DOHH2 (cell line): ENCODE measurements at regions not wholly inside any gene's neighbourhood (a gene's known extent, or its start where the extent isn't known, plus 50 kb on each side); places are given as distances from the start of the nearest gene placed in this dataset.

Source experiments
- H3F3A ChIP-seq: fragments of 200-600 bp; sonication (generic), shearing (Covaris generic); 2 replicates; pipeline ENCODE4 v1.6.0; 2016; ENCODE audit warnings: antibody characterized with exemption, mild to moderate bottlenecking; ENCODE audit not compliant: control insufficient read depth, insufficient read depth
- H3K27ac ChIP-seq: fragments of 200-600 bp; sonication (generic); 2 replicates; pipeline ENCODE4 v1.5.1; 2014; ENCODE audit warnings: low read depth, mild to moderate bottlenecking, low read length, moderate library complexity
- H3K27me3 ChIP-seq: fragments of 200-600 bp; sonication (generic); 2 replicates; pipeline ENCODE4 v1.6.1; 2014; ENCODE audit warnings: mild to moderate bottlenecking, low read length, mixed read lengths; ENCODE audit not compliant: control insufficient read depth
- H3K36me3 ChIP-seq: fragments of 200-600 bp; sonication (generic); 2 replicates; pipeline ENCODE4 v1.6.1; 2014; ENCODE audit warnings: mild to moderate bottlenecking, low read length, moderate library complexity, mixed read lengths; ENCODE audit not compliant: control insufficient read depth
- H3K4me1 ChIP-seq: fragments of 200-600 bp; sonication (generic); 2 replicates; pipeline ENCODE4 v1.6.1; 2014; ENCODE audit warnings: mild to moderate bottlenecking, low read length, mixed read lengths; ENCODE audit not compliant: control insufficient read depth
- H3K4me2 ChIP-seq: fragments of 200-600 bp; sonication (generic); 2 replicates; pipeline ENCODE4 v1.6.0; 2014; ENCODE audit warnings: mild to moderate bottlenecking, low read length, moderate library complexity
- H3K4me3 ChIP-seq: fragments of 200-600 bp; sonication (generic); 2 replicates; pipeline ENCODE4 v1.5.1; 2014; ENCODE audit warnings: mild to moderate bottlenecking, low read length, mixed read lengths
- H3K79me2 ChIP-seq: fragments of 200-600 bp; sonication (generic); 2 replicates; pipeline ENCODE4 v1.6.1; 2014; ENCODE audit warnings: mild to moderate bottlenecking, low read length, mixed read lengths; ENCODE audit not compliant: control insufficient read depth
- H3K9me2 ChIP-seq: fragments of 200-600 bp; sonication (generic); replicated peaks from 2 replicates; pipeline ENCODE4 v1.6.1; 2014; ENCODE audit warnings: mild to moderate bottlenecking, low read length, mixed read lengths; ENCODE audit not compliant: control insufficient read depth
- H3K9me3 ChIP-seq: fragments of 200-600 bp; sonication (generic); 2 replicates; pipeline ENCODE4 v1.6.1; 2014; ENCODE audit warnings: antibody characterized with exemption, low read length, mixed read lengths; ENCODE audit not compliant: control insufficient read depth, insufficient read depth
- H4K20me1 ChIP-seq: fragments of 200-600 bp; sonication (generic); 2 replicates; pipeline ENCODE4 v1.6.0; 2014; ENCODE audit warnings: low read depth, mild to moderate bottlenecking, antibody characterized with exemption, low read length, moderate library complexity; ENCODE audit not compliant: control insufficient read depth, insufficient read depth
- EZH2phosphoT487 ChIP-seq: fragments of 200-600 bp; sonication (generic); IDR thresholded peaks from 2 replicates; pipeline ENCODE4 v1.6.1; 2017; ENCODE audit warnings: borderline replicate concordance, mild to moderate bottlenecking, antibody characterized with exemption, low read length, moderate library complexity, mixed read lengths
- TF ChIP-seq, protein P1 (sequence below): fragments of 200-600 bp; sonication (generic); IDR thresholded peaks from one replicate; pipeline ENCODE4 v1.5.1; 2014; ENCODE audit warnings: antibody characterized with exemption, mild to moderate bottlenecking, low read depth, low read length; ENCODE audit not compliant: poor library complexity, severe bottlenecking

DNA sequence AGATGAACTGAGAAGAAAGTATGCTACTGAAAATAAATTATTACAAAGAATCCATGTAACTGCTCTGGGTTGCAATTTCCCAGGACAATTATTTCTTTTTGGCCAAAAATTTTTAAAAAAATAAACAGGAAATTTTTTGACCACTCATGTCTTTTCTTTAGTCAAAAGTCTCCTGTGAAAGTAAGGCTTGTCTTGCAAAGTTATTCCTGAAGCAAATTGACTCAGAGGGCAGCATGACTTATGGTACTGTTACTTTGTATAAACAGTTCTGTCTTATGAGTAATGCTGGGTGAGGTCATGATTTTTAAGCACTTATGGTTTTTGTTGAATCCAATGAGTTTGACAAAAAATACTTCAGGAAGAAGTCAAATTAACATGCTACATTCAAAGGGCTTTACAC lies 292.8 kb upstream of the ARSJ start:
- Histone ChIP-seq H4K20me1 (no peaks in the 10 kb centered on the region), H3K27me3 (no peaks in the 10 kb centered on the region), H3K4me3 (no peak overlapping the region), H3K4me1 (no peaks in the 10 kb centered on the region), H3K4me2 (no peak overlapping the region), H3K27ac (no peak overlapping the region), H3K9me2 (no peaks in the 10 kb centered on the region), H3F3A (no peaks in the 10 kb centered on the region), H3K79me2 (no peaks in the 10 kb centered on the region), H3K36me3 (no peaks in the 10 kb centered on the region), H3K9me3 (no peaks in the 10 kb centered on the region)
- no peak for TF ChIP-seq EZH2phosphoT487
- TF ChIP-seq, protein P1, sequence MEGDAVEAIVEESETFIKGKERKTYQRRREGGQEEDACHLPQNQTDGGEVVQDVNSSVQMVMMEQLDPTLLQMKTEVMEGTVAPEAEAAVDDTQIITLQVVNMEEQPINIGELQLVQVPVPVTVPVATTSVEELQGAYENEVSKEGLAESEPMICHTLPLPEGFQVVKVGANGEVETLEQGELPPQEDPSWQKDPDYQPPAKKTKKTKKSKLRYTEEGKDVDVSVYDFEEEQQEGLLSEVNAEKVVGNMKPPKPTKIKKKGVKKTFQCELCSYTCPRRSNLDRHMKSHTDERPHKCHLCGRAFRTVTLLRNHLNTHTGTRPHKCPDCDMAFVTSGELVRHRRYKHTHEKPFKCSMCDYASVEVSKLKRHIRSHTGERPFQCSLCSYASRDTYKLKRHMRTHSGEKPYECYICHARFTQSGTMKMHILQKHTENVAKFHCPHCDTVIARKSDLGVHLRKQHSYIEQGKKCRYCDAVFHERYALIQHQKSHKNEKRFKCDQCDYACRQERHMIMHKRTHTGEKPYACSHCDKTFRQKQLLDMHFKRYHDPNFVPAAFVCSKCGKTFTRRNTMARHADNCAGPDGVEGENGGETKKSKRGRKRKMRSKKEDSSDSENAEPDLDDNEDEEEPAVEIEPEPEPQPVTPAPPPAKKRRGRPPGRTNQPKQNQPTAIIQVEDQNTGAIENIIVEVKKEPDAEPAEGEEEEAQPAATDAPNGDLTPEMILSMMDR, result no peak

DNA sequence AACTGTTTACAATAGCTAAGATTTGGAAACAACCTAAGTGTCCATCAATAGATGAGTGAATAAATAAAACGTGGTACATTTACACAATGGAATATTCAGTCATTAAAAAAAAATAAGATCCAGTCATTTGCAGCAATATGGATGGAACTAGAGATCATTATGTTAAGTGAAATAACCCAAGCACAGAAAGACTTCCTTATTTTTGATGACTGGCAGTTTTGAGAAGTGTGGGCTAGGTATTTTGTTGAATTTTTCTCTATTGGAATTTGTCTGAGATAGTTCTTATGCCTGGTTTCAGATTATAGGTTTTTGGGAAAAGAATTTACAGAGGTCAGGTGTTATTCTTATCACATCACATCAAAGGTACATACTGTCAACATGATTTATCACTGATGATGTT lies 293.8 kb upstream of the ARSJ start:
- TF ChIP-seq, protein P1, result no peak
- TF ChIP-seq EZH2phosphoT487, result no peak
- Histone ChIP-seq H3K9me2 (no peaks in the 10 kb centered on the region), H3F3A (no peaks in the 10 kb centered on the region), H3K36me3 (no peaks in the 10 kb centered on the region), H3K27me3 (no peaks in the 10 kb centered on the region), H3K4me3 (no peak overlapping the region), H3K4me2 (no peak overlapping the region), H4K20me1 (no peaks in the 10 kb centered on the region), H3K27ac (no peak overlapping the region), H3K79me2 (no peaks in the 10 kb centered on the region), H3K9me3 (no peaks in the 10 kb centered on the region), H3K4me1 (no peaks in the 10 kb centered on the region)

DNA sequence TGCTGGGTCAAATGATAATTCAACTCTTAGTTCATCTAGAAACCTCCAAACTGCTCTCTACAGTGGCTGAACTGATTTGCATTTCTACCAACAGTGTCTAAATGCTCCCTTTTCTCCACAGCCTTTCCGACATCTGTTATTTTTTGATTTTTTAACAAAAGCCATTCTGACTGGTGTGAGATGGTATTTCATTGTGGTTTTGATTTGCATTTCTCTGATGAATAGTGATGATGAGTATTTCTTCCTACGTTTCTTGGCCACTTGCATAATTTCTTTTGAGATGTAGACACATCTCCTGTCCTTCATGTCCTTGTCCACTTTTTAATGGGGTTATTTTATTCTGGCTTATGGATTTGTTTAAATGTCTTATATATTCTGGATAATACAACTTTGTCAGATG lies 298.2 kb upstream of the ARSJ start:
- Histone ChIP-seq H3F3A (no peaks in the 10 kb centered on the region), H3K79me2 (no peaks in the 10 kb centered on the region), H3K27ac (no peak overlapping the region), H3K9me2 (no peaks in the 10 kb centered on the region), H4K20me1 (no peaks in the 10 kb centered on the region), H3K4me1 (no peaks in the 10 kb centered on the region), H3K9me3 (no peaks in the 10 kb centered on the region), H3K4me3 (no peak overlapping the region), H3K4me2 (no peak overlapping the region), H3K27me3 (no peaks in the 10 kb centered on the region), H3K36me3 (no peaks in the 10 kb centered on the region)
- no peak for TF ChIP-seq EZH2phosphoT487
- TF ChIP-seq, protein P1, result no peak

DNA sequence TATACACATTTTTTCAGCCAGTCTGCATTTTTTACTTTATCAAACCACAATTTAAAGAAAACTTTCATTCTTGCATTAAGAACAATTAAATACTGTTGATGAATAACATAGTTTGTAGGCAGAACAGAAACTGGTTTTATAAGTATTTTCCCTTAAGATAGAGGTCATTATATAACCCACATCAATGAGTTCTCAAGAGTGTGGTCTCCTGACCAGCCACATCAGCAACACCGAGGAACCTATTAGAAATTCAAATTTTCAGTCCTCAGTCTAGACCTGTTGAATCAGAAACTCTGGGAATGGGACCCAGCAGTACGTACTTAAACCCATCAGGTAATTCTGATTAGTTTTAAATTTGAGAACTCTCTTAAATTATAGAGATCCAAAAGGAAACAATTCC lies 299.6 kb upstream of the ARSJ start:
- no peaks in the 10 kb centered on the region for H3K36me3 ChIP-seq
- no peak overlapping the region for H3K4me3 ChIP-seq
- H3K27ac ChIP-seq, result no peak overlapping the region
- no peaks in the 10 kb centered on the region for H3K9me2 ChIP-seq
- H4K20me1 ChIP-seq, result no peaks in the 10 kb centered on the region
- no peaks in the 10 kb centered on the region for H3K79me2 ChIP-seq
- no peaks in the 10 kb centered on the region for H3F3A ChIP-seq
- H3K27me3 ChIP-seq, result no peaks in the 10 kb centered on the region
- no peak overlapping the region for H3K4me2 ChIP-seq
- no peaks in the 10 kb centered on the region for H3K9me3 ChIP-seq
- TF ChIP-seq, protein P1, result no peak
- TF ChIP-seq EZH2phosphoT487, result no peak
- H3K4me1 ChIP-seq, result peaks cover 4% of the 10 kb centered on the region
